ENCODE measurements at regions not wholly inside any gene's neighbourhood (a gene's known extent, or its start where the extent isn't known, plus 50 kb on each side); places are given as distances from the start of the nearest gene placed in this dataset.
"Not testable (repeated sequence)": the region's sequence is repeated elsewhere in the genome, so short reads cannot be mapped to it uniquely, and the experiment has no call there.

- peak; percentile 50 for DNase-seq
Measured at GRCh38 chr7:115183431-115184057, 261.6 kb downstream of the MDFIC start.

- no peak for DNase-seq
Measured at GRCh38 chr7:115178835-115179234, 256.9 kb downstream of the MDFIC start.

GRCh38 chr7:115177823-115178222, 255.9 kb downstream of the MDFIC start:
- DNase-seq, result no peak

- no peak for DNase-seq
Measured at GRCh38 chr7:115177103-115177502, 255.2 kb downstream of the MDFIC start.

- not testable (repeated sequence) for DNase-seq
Measured at GRCh38 chr7:115172397-115172796, 250.5 kb downstream of the MDFIC start.

- DNase-seq, result no peak
Measured at GRCh38 chr7:115153769-115154477, 232.0 kb downstream of the MDFIC start.

GRCh38 chr7:115153176-115153575, 231.3 kb downstream of the MDFIC start:
- no peak for DNase-seq

- DNase-seq, result no peak
Measured at GRCh38 chr7:115146148-115146547, 224.3 kb downstream of the MDFIC start.

- DNase-seq, result no peak
Measured at GRCh38 chr7:115145512-115145911, 223.6 kb downstream of the MDFIC start.

- DNase-seq, result no peak
Measured at GRCh38 chr7:115137816-115138215, 215.9 kb downstream of the MDFIC start.

- DNase-seq, result no peak
Measured at GRCh38 chr7:115136796-115137443, 215.0 kb downstream of the MDFIC start.

- peak; percentile 15 for DNase-seq
Measured at GRCh38 chr7:115135769-115136410, 214.0 kb downstream of the MDFIC start.

GRCh38 chr7:115135146-115135545, 213.3 kb downstream of the MDFIC start:
- DNase-seq, result peak; percentile 13

- DNase-seq, result no peak
Measured at GRCh38 chr7:115133248-115133647, 211.4 kb downstream of the MDFIC start.

GRCh38 chr7:115132096-115132495, 210.2 kb downstream of the MDFIC start:
- no peak for DNase-seq

GRCh38 chr7:115128154-115128553, 206.3 kb downstream of the MDFIC start:
- no peak for DNase-seq

- peak; percentile 36 for DNase-seq
Measured at GRCh38 chr7:115127399-115128021, 205.6 kb downstream of the MDFIC start.

GRCh38 chr7:115125750-115126149, 203.9 kb downstream of the MDFIC start:
- no peak for DNase-seq

- DNase-seq, result no peak
Measured at GRCh38 chr7:115125312-115125711, 203.4 kb downstream of the MDFIC start.

GRCh38 chr7:115124409-115124939, 202.6 kb downstream of the MDFIC start:
- DNase-seq, result no peak

- no peak for DNase-seq
Measured at GRCh38 chr7:115123441-115123840, 201.5 kb downstream of the MDFIC start.

- no peak for DNase-seq
Measured at GRCh38 chr7:115122388-115122787, 200.5 kb downstream of the MDFIC start.

GRCh38 chr7:115117748-115118147, 195.9 kb downstream of the MDFIC start:
- no peak for DNase-seq

Measured in hematopoietic multipotent progenitor cell treated with erythropoietin and hydrocortisone succinate and interleukin-3 and kit ligand, for 6 days (in vitro differentiated cells).